HG03025 (cell line): ENCODE measurements at regions not wholly inside any gene's neighbourhood (a gene's known extent, or its start where the extent isn't known, plus 50 kb on each side); places are given as distances from the start of the nearest gene placed in this dataset.
"Not testable (repeated sequence)": the region's sequence is repeated elsewhere in the genome, so short reads cannot be mapped to it uniquely, and the experiment has no call there.

Experiments used
- ATAC-seq: cut with Tn5 transposase; IDR thresholded peaks from one replicate; pipeline ENCODE4 v1.9.1; 2021; ENCODE audit warnings: mild to moderate bottlenecking, moderate library complexity; ENCODE audit not compliant: unreplicated experiment, low FRiP score

- no peak for ATAC-seq
Measured at GRCh38 chrX:139475432-139475831, 55.1 kb upstream of the F9 start.

GRCh38 chrX:139461945-139462344 lies 68.6 kb upstream of the F9 start:
- ATAC-seq: not testable (repeated sequence)

- ATAC-seq: no peak
Measured at GRCh38 chrX:139454743-139455142, 75.8 kb upstream of the F9 start.

- ATAC-seq: no peak
Measured at GRCh38 chrX:139448996-139449395, 81.5 kb upstream of the F9 start.

GRCh38 chrX:139446832-139447231 lies 83.7 kb upstream of the F9 start:
- no peak for ATAC-seq

- ATAC-seq: no peak
Measured at GRCh38 chrX:139429913-139430312, 100.6 kb upstream of the F9 start.

GRCh38 chrX:139423186-139423585 lies 107.4 kb upstream of the F9 start:
- ATAC-seq: no peak

- not testable (repeated sequence) for ATAC-seq
Measured at GRCh38 chrX:139398258-139398657, 132.3 kb upstream of the F9 start.

- no peak for ATAC-seq
Measured at GRCh38 chrX:139388254-139388653, 142.3 kb upstream of the F9 start.

- no peak for ATAC-seq
Measured at GRCh38 chrX:139382529-139382928, 148.0 kb upstream of the F9 start.

- ATAC-seq: not testable (repeated sequence)
Measured at GRCh38 chrX:139376547-139376946, 154.0 kb upstream of the F9 start.

GRCh38 chrX:139360356-139360755 lies 170.2 kb upstream of the F9 start:
- no peak for ATAC-seq

- ATAC-seq: not testable (repeated sequence)
Measured at GRCh38 chrX:139342594-139342991, 187.9 kb upstream of the F9 start.

GRCh38 chrX:139341855-139342593 lies 188.5 kb upstream of the F9 start:
- not testable (repeated sequence) for ATAC-seq

- no peak for ATAC-seq
Measured at GRCh38 chrX:139332441-139332840, 198.1 kb upstream of the F9 start.

GRCh38 chrX:139327355-139327754 lies 203.2 kb upstream of the F9 start:
- no peak for ATAC-seq

- ATAC-seq: no peak
Measured at GRCh38 chrX:139324756-139325155, 205.8 kb upstream of the F9 start.

GRCh38 chrX:139320661-139321354 lies 209.7 kb upstream of the F9 start:
- ATAC-seq: not testable (repeated sequence)

- not testable (repeated sequence) for ATAC-seq
Measured at GRCh38 chrX:139306675-139307074, 223.9 kb upstream of the F9 start.

- ATAC-seq: no peak
Measured at GRCh38 chrX:139304471-139304870, 226.1 kb upstream of the F9 start.

GRCh38 chrX:139299309-139299708 lies 231.2 kb upstream of the F9 start:
- ATAC-seq: no peak

GRCh38 chrX:139298437-139298836 lies 232.1 kb upstream of the F9 start:
- ATAC-seq: no peak
